ENCODE measurements at regions not wholly inside any gene's neighbourhood (a gene's known extent, or its start where the extent isn't known, plus 50 kb on each side); places are given as distances from the start of the nearest gene placed in this dataset.

GRCh38 chr7:35988105-35988504 is 164.9 kb upstream of the EEPD1 start:
- ChIA-PET CTCF (no interaction called here), POLR2A (no interaction called here)
- peaks cover 18% of the 10 kb centered on the region for H3K4me1 ChIP-seq (ENCODE audit: control insufficient read depth, insufficient read depth, low read length)
- no peaks in the 10 kb centered on the region for H3K27me3 ChIP-seq (ENCODE audit: control insufficient read depth, insufficient read depth, low read length)
- no peak overlapping the region for H3K4me3 ChIP-seq (ENCODE audit: low read depth in 2 of 2, low read length in 2 of 2)
- intact Hi-C loops (cut with micrococcal nuclease; ENCODE audit: unreplicated experiment) = loop anchor here (5.0 kb wide), 1 partner anchor 139 kb away; no protein-coding TSS in a partner anchor
- peak overlapping the region; percentile 57 for H3K27ac ChIP-seq (ENCODE audit: low read length)
- no peaks in the 10 kb centered on the region for H3K36me3 ChIP-seq (ENCODE audit: control insufficient read depth, insufficient read depth, low read length)
- TF ChIP-seq POLR2AphosphoS5 (IDR thresholded peaks at IDR 0.05; ENCODE audit: low read depth, low read length) = no peak
- TF ChIP-seq TCF7L2 (IDR thresholded peaks at IDR 0.05; ENCODE audit: low read depth, low read length) = no peak
- TF ChIP-seq CTCF (IDR thresholded peaks at IDR 0.05) = no peak
- no peak for TF ChIP-seq SIN3A (IDR thresholded peaks at IDR 0.05; ENCODE audit: borderline replicate concordance, insufficient read depth, low read depth, low read length)
- TF ChIP-seq REST (IDR thresholded peaks at IDR 0.05; ENCODE audit: insufficient read depth in 1 of 2, low read depth in 2 of 2, low read length in 1 of 2) = no peak
- no peak for DNase-seq (ENCODE audit: low read depth, low spot score)
- no TSS peak for BruUV-seq (replicated peaks)
- in situ Hi-C loops (cut with HindIII; ENCODE audit: low pct_unique_long_range_greater_than_20kb, low sequenced_read_pairs) = loop anchor here (25.0 kb wide), 2 partner anchors 124 to 324 kb away; no protein-coding TSS in a partner anchor
- ATAC-seq = no peak
- no peaks in the 10 kb centered on the region for H3K9me3 ChIP-seq (ENCODE audit: control insufficient read depth, insufficient read depth, low read depth, low read length)

- Histone ChIP-seq H3K36me3 (ENCODE audit: control insufficient read depth, insufficient read depth, low read length) (no peaks in the 10 kb centered on the region), H3K27ac (ENCODE audit: low read length) (peak overlapping the region; percentile 57), H3K9me3 (ENCODE audit: control insufficient read depth, insufficient read depth, low read depth, low read length) (no peaks in the 10 kb centered on the region), H3K4me3 (ENCODE audit: low read depth in 2 of 2, low read length in 2 of 2) (no peak overlapping the region), H3K4me1 (ENCODE audit: control insufficient read depth, insufficient read depth, low read length) (peaks cover 21% of the 10 kb centered on the region), H3K27me3 (ENCODE audit: control insufficient read depth, insufficient read depth, low read length) (no peaks in the 10 kb centered on the region)
- TF ChIP-seq REST (IDR thresholded peaks at IDR 0.05; ENCODE audit: insufficient read depth in 1 of 2, low read depth in 2 of 2, low read length in 1 of 2) (no peak), POLR2AphosphoS5 (IDR thresholded peaks at IDR 0.05; ENCODE audit: low read depth, low read length) (no peak), TCF7L2 (IDR thresholded peaks at IDR 0.05; ENCODE audit: low read depth, low read length) (no peak), CTCF (IDR thresholded peaks at IDR 0.05) (no peak), SIN3A (IDR thresholded peaks at IDR 0.05; ENCODE audit: borderline replicate concordance, insufficient read depth, low read depth, low read length) (no peak)
- ChIA-PET CTCF (no interaction called here), POLR2A (no interaction called here)
- no TSS peak for BruUV-seq (replicated peaks)
- no peak for DNase-seq (ENCODE audit: low read depth, low spot score)
- ATAC-seq = no peak
- in situ Hi-C loops (cut with HindIII; ENCODE audit: low pct_unique_long_range_greater_than_20kb, low sequenced_read_pairs) (loop anchor here (25.0 kb wide), 2 partner anchors 123 to 323 kb away; no protein-coding TSS in a partner anchor), intact Hi-C loops (cut with micrococcal nuclease; ENCODE audit: unreplicated experiment) (loop anchor here (5.0 kb wide), 1 partner anchor 138 kb away; no protein-coding TSS in a partner anchor)
These were observed 164.2 kb upstream of the EEPD1 start for GRCh38 chr7:35988818-35989217.
